ENCODE measurements at regions not wholly inside any gene's neighbourhood (a gene's known extent, or its start where the extent isn't known, plus 50 kb on each side); places are given as distances from the start of the nearest gene placed in this dataset.
"Not testable (repeated sequence)": the region's sequence is repeated elsewhere in the genome, so short reads cannot be mapped to it uniquely, and the experiment has no call there.

DNA sequence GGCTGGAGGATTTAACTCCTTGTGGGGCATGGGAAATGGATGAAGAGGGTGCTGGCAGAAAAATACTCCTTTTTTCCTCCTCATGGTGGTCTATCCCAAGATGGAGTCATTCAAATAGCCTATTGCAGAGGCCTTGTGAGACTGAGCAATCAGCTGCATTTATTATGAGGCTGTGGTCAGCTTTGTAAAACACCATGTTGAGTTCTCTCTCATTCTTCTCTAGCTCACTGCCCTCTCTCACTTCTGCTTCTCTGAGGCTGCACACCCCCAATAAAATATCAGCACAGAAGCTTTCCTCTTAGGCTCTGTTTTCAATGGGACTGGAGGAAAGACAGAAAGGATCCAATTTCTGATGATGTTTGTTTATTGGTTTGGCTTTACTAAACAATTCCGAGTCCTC lies 467.1 kb downstream of the ADCYAP1 start:
- TF ChIP-seq, protein P1, sequence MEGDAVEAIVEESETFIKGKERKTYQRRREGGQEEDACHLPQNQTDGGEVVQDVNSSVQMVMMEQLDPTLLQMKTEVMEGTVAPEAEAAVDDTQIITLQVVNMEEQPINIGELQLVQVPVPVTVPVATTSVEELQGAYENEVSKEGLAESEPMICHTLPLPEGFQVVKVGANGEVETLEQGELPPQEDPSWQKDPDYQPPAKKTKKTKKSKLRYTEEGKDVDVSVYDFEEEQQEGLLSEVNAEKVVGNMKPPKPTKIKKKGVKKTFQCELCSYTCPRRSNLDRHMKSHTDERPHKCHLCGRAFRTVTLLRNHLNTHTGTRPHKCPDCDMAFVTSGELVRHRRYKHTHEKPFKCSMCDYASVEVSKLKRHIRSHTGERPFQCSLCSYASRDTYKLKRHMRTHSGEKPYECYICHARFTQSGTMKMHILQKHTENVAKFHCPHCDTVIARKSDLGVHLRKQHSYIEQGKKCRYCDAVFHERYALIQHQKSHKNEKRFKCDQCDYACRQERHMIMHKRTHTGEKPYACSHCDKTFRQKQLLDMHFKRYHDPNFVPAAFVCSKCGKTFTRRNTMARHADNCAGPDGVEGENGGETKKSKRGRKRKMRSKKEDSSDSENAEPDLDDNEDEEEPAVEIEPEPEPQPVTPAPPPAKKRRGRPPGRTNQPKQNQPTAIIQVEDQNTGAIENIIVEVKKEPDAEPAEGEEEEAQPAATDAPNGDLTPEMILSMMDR (conservative IDR thresholded peaks at IDR 0.05; ENCODE audit: low read depth) = no peak
- H3K27ac ChIP-seq = no peak overlapping the region
- DNase-seq (ENCODE audit: low spot score) = no peak
- POLR2A ChIA-PET (ENCODE audit: low non-redundant PET) = no interaction called here
- CTCF ChIA-PET = no interaction called here

DNA sequence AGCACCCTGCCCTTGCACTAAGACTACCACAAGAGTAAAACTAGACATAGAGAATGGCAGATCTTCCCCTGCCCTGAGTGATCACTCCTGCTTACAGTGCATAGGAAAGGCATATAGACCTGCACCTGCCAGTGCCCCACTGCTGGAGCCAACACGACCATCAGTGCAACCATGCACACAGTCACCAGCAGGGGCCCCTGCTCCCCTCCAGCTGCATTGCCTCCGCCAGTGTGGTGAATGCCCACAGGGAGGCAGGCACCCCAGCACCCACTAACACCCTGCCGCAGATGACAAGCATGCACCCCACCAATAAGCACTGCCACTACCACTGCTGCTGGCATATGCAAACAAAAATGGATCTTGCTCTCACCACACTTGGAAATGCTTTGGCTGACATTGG lies 478.8 kb downstream of the ADCYAP1 start:
- H3K27ac ChIP-seq = no peak overlapping the region
- TF ChIP-seq, protein P1 (conservative IDR thresholded peaks at IDR 0.05; ENCODE audit: low read depth) = no peak
- CTCF ChIA-PET = no interaction called here
- POLR2A ChIA-PET (ENCODE audit: low non-redundant PET) = no interaction called here
- DNase-seq (ENCODE audit: low spot score) = no peak

DNA sequence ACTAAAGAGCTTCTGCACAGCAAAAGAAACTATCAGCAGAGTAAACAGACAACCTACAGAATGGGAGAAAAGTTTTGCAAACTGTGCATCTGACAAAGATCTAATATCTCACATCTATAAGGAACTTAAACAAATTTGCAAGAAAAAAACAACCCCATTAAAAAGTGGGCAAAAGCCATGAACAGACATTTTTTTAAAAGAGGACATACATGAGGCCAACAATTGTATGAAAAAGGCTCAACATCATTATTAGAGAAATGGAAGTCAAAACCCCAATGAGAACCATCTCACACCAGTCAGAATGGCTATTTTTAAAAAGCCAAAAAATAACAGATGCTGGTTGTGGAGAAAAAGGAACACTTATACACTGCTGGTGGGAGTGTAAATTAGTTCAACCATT lies 483.8 kb downstream of the ADCYAP1 start:
- H3K27ac ChIP-seq; POLR2A ChIA-PET (ENCODE audit: low non-redundant PET); DNase-seq (ENCODE audit: low spot score); CTCF ChIA-PET: not testable (repeated sequence)

DNA sequence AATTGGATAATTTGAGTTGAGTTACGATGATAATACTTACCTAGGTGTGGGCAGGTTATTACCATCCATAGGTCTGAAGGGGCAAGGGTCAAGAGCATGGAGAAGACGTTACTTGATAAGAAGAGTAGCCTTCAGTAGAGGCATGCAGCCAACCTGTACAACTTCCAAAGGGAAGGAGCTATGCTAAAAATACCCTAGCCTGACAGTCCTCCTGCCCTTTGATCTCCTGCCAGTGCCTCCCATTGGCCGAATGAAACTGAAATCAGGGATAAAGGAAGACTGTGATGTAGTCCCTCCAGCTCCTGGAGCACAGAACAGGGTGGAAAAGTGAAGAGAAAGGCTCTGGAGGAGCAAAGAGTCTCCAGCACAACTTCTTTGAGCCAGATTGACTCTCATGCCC lies 487.4 kb downstream of the ADCYAP1 start:
- TF ChIP-seq, protein P1 (conservative IDR thresholded peaks at IDR 0.05; ENCODE audit: low read depth) = no peak
- no peak overlapping the region for H3K27ac ChIP-seq
- ChIA-PET POLR2A (ENCODE audit: low non-redundant PET) (no interaction called here), CTCF (interaction anchor here (0.7 kb wide), 1 partner anchor 170 kb away, joined by 4 read pairs; no protein-coding TSS in a partner anchor)
- DNase-seq (ENCODE audit: low spot score) = no peak

DNA sequence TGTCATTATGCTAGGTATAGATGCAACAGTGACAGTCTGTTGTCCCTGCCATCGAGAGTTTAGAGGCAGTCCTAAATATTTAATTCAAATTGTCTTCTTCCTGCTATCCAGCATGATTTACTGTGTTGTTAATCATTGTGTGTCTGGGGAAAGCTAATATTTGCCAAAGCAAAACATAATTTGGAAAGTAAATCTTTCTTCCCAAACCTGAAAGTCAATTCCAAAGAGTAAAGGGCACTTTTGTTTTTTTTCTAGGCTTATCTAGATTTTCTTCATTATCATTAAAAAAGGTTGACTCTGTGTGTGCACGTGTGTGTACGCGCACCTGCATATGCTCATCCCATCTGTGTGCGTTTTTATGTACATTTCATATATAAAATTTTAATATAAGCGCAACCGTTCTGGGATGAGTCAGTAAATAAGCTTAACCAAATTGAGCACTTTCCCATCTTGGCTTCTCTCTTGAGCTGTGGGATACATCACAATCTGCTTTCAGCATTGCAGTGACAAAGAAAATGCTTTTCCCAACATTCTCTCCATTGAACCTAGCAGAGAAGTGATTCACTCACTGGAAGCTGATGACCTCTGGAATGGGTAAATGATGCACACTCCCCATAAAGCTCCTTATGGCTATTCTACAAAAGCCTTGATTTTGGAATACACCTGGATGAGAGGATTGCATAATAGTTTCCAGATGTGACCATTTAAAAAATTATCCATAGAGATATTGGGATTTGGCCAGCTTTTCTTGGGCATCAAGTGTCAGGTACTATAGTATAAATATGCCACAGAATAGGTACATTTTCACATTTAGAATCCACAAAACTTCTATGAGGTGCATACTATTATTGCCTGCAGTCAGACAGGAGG lies 488.4 kb downstream of the ADCYAP1 start:
- ChIA-PET CTCF (interaction anchor here (0.7 kb wide), 1 partner anchor 171 kb away, joined by 4 read pairs; no protein-coding TSS in a partner anchor), POLR2A (ENCODE audit: low non-redundant PET) (no interaction called here)
- TF ChIP-seq, protein P1 (conservative IDR thresholded peaks at IDR 0.05; ENCODE audit: low read depth) = no peak
- no peak for DNase-seq (ENCODE audit: low spot score)
- H3K27ac ChIP-seq = no peak overlapping the region

DNA sequence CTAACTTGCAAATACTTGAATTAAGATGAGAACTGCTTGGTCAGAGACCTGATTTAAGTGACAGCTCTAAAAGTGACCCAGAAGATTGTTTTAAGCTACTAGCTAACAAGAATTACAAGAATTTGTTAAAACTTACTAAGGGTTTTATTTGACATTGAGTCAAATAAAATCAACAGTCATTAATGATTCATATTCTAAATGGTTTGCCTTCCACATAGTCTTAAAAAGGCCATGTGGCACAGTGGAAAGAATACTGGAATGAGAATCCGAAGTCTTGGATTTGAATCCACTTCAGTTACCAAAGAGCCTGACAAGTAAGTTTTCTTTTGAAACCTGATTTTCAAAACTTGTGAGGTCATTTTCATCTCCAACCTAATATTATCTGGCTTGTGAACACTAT lies 489.3 kb downstream of the ADCYAP1 start:
- ChIA-PET CTCF (no interaction called here), POLR2A (ENCODE audit: low non-redundant PET) (no interaction called here)
- DNase-seq (ENCODE audit: low spot score) = no peak
- TF ChIP-seq, protein P1 (conservative IDR thresholded peaks at IDR 0.05; ENCODE audit: low read depth) = no peak
- H3K27ac ChIP-seq = no peak overlapping the region

DNA sequence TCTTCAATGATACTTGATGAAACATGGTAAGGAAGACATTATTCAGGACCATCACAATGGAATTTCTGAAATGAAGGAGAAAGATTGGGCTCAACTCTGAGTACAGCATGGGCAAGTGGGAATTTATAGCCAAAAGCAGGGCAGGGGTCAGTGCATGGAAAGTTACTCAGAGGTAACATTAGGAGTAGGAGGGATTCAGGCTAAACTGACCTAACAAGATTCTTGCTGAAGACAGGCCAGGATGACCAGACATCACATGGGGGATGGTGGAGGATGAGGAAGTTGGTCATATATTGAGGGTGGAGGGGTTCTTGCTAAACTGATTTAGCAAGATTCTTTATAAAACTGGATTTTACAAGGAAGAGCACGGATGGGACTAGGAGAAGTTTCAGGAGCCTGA lies 489.8 kb downstream of the ADCYAP1 start:
- POLR2A ChIA-PET (ENCODE audit: low non-redundant PET) = no interaction called here
- TF ChIP-seq, protein P1 (conservative IDR thresholded peaks at IDR 0.05; ENCODE audit: low read depth) = no peak
- CTCF ChIA-PET = no interaction called here
- H3K27ac ChIP-seq = no peak overlapping the region
- DNase-seq (ENCODE audit: low spot score) = no peak
